ENCODE measurements at regions not wholly inside any gene's neighbourhood (a gene's known extent, or its start where the extent isn't known, plus 50 kb on each side); places are given as distances from the start of the nearest gene placed in this dataset.

GRCh38 chr2:240335061-240335460 lies 100.4 kb upstream of the GPC1 start:
- no peak for DNase-seq (ENCODE audit: low read depth in 4 of 4, low spot score in 2 of 4)

GRCh38 chr2:240336820-240337427 lies 98.5 kb upstream of the GPC1 start:
- no peak for DNase-seq (ENCODE audit: low read depth in 4 of 4, low spot score in 2 of 4)

- no peak for DNase-seq (ENCODE audit: low read depth in 4 of 4, low spot score in 2 of 4)
These were observed 97.2 kb upstream of the GPC1 start for GRCh38 chr2:240338274-240338673.

- DNase-seq (ENCODE audit: low read depth in 4 of 4, low spot score in 2 of 4): no peak
These were observed 95.8 kb upstream of the GPC1 start for GRCh38 chr2:240339411-240340360.

DNA sequence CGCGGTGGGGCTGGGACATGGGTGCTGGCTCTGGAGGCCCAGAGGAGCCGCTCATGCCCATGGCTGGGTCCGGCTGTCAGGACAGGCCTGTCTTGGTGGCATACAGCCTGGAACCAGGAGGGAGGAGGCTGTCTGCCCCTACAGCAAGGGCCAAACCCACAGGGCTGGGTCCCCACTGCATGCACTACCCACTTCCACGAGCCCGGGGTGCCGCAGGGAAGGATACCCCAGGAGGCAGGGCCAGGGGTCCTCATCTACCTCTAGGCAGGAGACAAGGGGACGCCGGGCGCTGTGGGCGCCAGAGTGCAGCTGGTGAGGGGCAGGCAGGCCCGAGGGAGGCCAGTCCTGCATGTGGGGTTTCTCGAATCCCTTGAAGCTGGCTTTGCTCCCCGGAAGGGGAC lies 95.1 kb upstream of the GPC1 start:
- DNase-seq (ENCODE audit: low read depth in 4 of 4, low spot score in 2 of 4): no peak

DNA sequence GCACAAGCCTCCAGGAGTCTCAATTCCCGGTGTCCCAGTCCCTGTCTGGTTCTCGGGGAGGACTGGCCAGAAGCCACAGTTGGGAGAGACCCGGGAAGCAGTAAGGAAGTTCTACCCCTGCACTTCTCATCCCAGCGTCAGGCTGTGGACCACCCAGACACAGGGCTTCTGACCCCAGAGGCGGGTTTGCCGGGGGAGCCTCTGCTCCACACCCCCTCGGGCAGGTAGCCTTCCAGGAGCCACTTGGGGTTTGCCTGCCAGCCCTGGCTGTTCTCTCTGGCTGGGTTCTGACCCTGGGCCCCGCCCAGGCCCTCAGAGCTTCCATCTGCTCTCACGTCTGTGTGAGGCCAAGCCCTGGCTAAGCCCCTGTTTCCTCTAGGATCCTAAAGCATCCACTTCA lies 94.4 kb upstream of the GPC1 start:
- no peak for DNase-seq (ENCODE audit: low read depth in 4 of 4, low spot score in 2 of 4)

DNA sequence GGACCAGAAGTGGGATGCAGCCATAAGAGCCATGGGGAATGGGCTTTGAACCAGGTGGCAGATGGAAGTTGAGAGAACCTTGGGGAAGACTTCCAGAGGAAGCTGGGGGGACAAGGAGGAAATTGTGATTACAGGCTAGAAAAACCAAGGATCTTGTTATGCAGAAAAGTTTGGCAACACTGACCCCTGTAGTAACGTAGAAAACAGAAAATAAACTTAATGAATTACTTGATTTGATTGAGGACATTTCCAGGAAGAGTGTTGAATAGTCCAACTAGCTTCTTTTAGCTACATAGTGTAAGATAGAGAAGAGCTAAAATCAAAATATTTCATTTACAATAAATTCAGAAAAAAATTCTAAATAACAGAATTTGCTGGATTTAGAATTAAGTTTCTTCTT lies 91.9 kb upstream of the GPC1 start:
- no peak for DNase-seq (ENCODE audit: low read depth in 4 of 4, low spot score in 2 of 4)

DNA sequence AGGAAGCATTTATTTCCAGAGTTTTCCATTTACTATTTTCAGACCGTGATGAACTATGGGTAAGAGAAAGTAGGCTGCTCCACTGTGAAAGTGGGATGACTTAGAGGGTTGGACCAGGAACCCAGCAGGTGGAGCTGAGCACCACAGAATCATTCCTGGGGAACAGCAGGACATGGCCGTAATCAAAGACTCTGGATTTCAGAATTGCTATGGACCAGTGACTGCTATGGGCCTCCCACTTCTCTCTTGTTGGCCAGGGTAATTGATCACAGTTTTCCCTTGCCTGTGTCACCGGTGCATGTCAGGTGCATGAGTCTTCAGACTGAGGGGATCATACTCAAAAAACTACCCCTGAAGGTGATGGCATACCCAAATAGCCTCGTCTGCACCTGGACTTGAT lies 90.6 kb upstream of the GPC1 start:
- DNase-seq (ENCODE audit: low read depth in 4 of 4, low spot score in 2 of 4): no peak

GRCh38 chr2:240346015-240346752 lies 89.3 kb upstream of the GPC1 start:
- DNase-seq (ENCODE audit: low read depth in 4 of 4, low spot score in 2 of 4): no peak

GRCh38 chr2:240346753-240347372 lies 88.6 kb upstream of the GPC1 start:
- DNase-seq (ENCODE audit: low read depth in 4 of 4, low spot score in 2 of 4): no peak

GRCh38 chr2:240347373-240347940 lies 88.0 kb upstream of the GPC1 start:
- DNase-seq (ENCODE audit: low read depth in 4 of 4, low spot score in 2 of 4): no peak

- DNase-seq (ENCODE audit: low read depth in 4 of 4, low spot score in 2 of 4): no peak
These were observed 87.4 kb upstream of the GPC1 start for GRCh38 chr2:240347949-240348500.

DNA sequence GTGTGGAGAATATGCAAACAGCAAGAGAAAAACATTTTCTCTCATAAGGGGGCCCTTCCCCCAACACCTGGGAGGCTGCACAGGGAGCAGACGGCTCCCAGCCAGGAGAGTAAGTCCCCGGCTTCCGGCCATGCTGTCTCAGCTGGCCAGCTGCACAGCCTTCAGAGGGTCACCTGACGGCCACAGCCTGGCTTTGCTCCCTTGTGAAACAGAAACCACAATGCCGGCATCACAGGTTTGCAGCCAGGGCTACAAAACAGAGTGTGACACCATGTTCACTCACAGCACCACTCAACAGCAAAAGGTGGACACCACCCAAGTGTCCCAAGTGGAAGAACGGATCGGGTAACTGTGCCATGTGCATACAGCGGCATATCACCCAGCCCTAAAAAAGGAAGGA lies 86.9 kb upstream of the GPC1 start:
- DNase-seq (ENCODE audit: low read depth in 4 of 4, low spot score in 2 of 4): no peak

GRCh38 chr2:240349133-240350005 lies 86.1 kb upstream of the GPC1 start:
- no peak for DNase-seq (ENCODE audit: low read depth in 4 of 4, low spot score in 2 of 4)

DNA sequence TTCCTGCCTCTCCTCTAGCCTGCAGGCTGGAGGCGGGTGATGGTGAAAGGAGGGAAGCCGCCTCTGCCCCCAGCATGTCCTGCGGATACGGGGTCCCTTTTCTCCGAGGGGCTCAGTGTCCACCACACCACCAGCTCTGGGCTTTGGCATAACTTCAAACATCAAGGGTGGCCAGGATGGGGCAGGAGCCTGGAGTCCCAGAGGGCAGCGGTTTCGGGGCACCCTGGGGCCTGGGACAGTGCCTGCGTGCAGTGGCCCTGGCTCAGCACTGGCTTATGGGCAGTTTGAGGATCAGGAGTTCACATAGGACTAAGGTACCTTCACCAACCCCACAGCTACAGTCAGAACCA lies 85.5 kb upstream of the GPC1 start:
- no peak for DNase-seq (ENCODE audit: low read depth in 4 of 4, low spot score in 2 of 4)

DNA sequence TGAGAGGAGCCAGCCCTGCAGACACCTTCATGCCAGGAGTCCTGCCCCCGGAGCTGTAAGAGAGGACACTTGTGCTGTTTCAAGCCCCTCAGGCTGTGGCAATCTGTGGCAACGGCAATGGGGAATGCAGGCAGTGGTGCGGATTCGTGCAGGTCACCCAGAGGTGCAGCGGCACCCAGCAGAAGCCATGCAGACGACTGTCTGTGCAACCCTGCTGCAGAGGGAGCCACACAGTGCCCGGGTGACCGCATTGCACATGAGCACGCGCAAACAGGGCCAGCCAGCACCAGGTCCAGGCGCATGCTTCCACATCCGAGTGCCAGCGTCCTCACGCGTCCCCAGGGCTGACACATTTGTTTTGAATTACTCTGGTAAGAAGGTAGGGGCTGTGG lies 84.8 kb upstream of the GPC1 start:
- no peak for DNase-seq (ENCODE audit: low read depth in 4 of 4, low spot score in 2 of 4)

- no peak for DNase-seq (ENCODE audit: low read depth in 4 of 4, low spot score in 2 of 4)
These were observed 84.2 kb upstream of the GPC1 start for GRCh38 chr2:240351088-240351741.

GRCh38 chr2:240351826-240352426 lies 83.5 kb upstream of the GPC1 start:
- DNase-seq (ENCODE audit: low read depth in 4 of 4, low spot score in 2 of 4): no peak
